ENCODE measurements at regions not wholly inside any gene's neighbourhood (a gene's known extent, or its start where the extent isn't known, plus 50 kb on each side); places are given as distances from the start of the nearest gene placed in this dataset.
A peak's percentile ranks its signal among the peaks of the same experiment; 100 is the strongest.

- DNase-seq (ENCODE audit: low read depth in 2 of 2) = no peak
These were observed 200.7 kb upstream of the PIK3C3 start for GRCh38 chr18:41754332-41754731.

DNA sequence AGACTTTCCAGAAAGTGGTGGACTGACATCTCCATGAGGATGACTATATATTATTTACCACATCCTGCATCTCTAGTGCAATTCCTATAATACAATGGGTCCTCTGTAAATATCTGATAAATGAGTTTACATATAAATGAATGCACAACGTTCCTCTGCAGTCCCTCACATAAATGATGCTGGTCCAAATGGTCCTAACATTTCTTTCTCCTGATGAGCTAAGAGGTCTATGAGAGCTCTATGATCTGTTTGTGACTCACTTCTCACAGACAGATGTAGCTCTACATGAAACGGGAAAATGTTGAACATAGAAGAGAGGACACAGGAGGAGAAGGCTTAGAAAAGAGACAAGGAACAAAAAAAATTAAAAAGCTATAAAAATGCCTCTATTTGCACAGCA lies 201.2 kb upstream of the PIK3C3 start:
- no peak for DNase-seq (ENCODE audit: low read depth in 2 of 2)

DNA sequence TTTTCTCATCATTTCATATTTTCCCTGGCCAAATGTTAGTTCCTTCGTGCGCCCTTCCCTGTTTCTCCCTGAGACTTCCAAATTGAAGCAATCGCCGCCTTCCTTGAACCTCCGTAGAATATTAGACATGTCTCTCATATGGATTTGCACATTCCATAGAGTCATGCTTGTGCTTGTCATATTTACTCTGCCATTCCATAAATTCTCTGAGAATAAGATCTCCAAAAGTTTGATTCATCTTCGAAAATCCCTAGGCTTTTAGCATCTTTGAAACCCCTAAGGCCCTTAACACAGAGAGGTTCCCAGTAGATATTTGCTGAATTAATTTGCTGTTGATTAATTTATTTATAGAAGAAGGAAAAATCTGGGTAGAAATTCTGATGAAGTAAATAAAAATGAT lies 202.2 kb upstream of the PIK3C3 start:
- no peak for DNase-seq (ENCODE audit: low read depth in 2 of 2)

GRCh38 chr18:41751652-41752051 lies 203.4 kb upstream of the PIK3C3 start:
- DNase-seq (ENCODE audit: low read depth in 2 of 2) = no peak

GRCh38 chr18:41751161-41751560 lies 203.9 kb upstream of the PIK3C3 start:
- DNase-seq (ENCODE audit: low read depth in 2 of 2) = no peak

DNA sequence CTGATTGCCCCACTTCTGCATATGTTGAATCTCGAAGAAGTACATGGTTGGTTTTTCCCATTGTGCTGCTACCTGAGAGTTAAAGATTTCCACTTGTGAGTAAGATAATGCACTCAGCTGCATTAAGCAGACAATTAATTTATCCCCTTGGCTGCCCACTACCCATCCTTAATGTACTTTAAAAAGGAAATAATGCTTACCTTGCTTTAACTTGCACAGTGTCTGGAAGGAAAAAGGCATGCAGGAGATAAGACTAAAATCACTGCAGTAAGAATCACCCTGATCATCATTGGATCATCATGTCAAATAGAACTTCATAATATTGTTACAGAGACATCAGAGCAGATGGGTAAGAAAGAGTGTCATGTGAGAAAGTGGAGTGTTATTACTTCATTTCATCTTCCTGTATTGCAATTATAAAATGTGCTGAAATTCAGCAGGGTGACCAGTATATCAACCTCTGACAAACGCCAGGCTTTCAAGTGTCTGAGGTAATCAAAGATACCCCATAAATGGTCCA lies 207.3 kb upstream of the PIK3C3 start:
- DNase-seq (ENCODE audit: low read depth in 2 of 2) = no peak

DNA sequence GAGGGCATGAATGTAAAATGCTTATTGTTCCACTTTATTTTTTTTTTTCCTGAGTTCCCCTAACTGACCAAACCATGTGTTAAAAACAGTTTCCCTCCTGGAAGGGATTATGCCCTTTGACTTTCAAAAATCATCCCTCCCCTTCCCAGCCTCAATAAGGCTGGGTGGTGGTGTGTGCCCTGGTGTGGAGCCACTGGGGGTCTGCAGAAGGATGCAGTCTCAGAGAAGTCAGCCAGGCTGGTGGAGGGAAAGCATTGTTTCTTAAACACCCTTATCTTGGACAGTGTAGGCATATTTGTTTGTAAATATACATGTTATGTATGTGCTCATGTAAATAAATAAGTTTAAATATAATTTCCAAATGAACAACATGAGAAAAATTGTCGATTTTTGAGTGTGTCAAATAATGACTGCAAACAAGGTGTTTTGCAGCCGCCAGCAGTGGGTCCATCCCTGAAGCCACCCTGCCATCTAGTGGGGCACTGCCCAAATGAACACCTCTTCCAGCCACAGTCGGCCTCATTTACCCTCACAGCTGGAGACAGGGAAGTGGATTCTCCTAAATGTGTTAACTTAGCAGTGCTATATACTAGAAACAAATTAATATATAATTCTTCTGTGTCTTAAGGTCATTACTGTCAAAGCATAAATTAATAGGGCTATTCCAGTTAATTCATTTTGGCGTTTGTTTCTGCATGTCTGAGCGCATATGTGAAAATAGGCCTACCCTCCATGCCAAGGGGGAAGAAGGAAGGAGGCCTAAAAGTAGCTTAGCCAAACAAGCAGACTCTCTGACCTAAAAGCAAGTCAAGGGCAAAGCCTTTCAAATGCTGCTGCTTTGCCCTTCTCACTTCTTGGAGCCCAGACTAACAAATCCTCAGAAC lies 209.6 kb upstream of the PIK3C3 start:
- DNase-seq (ENCODE audit: low read depth in 2 of 2) = peak in 1 of 2 donors; percentile 2

DNA sequence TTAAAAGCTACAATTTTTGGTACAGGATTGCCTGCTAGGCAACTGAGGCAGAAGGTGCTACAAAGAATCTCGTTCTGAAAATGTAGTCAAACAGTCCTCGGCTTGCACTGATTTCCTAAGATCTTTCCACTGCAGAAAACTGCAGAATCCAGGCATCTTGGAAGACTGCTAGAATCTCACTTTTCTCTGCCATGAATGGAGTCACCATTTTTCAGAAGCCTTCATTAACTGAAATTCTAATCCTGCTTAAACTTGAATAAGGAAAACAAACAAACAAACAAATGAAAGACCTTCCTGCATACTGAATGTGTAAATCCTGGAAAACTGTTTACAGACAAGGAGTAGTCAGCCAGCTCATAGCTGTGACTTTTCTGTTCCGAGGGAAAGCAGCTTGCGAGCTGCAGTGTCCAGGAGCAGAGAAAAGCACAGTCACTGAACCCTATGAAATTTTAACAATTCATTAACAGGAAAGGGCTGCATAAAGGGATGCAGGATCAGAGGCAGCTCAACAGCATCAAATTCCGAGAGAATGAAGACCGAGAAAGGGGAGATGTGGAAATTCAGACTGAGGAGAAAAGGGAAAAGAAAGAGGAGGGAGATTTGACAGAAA lies 210.5 kb upstream of the PIK3C3 start:
- no peak for DNase-seq (ENCODE audit: low read depth in 2 of 2)

DNA sequence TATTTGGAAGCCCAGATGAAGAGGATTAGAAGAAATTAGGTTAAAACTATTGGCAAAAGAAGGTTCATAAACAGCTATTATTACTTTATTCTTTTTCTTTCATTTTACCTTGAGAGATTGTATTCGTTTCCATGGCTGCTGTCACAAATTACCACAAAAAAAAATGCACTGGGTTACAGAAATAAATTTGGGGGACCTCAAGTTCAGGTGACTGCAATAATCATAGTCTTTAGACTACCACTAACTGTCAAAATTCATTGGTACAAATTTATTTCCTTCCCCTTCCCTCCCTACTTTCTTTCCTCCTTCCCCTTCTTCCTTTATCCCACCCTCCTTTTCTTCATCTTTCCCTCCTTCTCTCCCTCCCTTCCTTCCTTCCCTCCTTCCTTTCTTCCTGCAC lies 217.8 kb upstream of the PIK3C3 start:
- DNase-seq (ENCODE audit: low read depth in 2 of 2) = no peak

DNA sequence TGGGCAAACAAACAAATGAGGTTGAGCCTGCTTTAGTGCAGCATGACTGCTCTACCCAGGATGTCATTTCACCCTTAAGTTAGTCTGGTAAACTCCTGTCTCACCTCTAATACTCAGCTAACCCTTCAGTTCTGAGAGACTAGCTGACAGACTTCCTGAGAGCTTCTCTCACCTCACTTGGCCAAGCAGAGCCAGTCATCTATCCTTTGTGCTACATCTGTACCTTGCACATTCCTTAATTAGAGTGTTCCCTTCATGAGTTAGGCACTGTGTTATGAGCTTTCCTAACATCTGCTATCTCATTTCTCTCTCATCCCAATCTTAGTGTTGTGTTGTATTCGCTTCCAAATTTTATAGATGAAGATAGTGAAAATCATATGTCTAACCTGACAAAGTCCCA lies 220.1 kb upstream of the PIK3C3 start:
- DNase-seq (ENCODE audit: low read depth in 2 of 2) = no peak

DNA sequence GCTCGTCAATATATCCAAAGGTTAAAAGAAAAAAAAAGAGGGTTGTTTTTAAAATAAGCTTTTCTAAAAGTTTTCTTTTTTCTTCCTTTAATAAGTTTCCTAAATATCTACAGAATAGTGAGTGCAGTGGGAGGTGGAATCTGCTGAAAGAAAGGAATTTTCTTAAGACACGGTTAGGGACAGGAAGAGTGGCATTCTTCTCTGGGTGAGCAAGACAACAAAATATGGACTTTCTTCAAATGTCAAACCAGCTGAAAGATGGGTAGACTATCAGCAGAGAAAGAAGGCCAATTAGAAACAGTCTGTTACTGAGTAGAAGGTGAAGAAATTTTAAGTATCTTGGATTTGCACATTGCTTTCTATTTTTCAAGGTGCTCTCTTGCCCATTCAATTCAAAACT lies 222.7 kb upstream of the PIK3C3 start:
- DNase-seq (ENCODE audit: low read depth in 2 of 2) = no peak

DNA sequence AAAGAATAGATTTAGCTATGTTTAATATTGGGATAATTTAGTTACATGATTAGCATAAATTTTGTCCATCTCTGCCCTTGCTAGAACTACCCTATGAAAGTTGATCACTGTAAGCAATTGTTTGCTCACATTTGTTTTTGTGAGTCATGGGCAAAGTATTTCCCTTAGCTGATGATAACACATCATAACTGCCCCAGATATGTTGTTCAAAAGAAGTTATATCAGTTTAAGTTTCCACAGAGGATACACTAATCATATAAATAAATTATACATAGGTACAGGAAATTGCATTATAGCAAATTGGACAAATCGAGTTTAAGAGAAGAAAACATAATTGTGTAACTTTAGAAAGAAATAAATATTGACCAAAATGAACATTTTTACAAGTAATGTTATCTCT lies 223.2 kb upstream of the PIK3C3 start:
- DNase-seq (ENCODE audit: low read depth in 2 of 2) = no peak

- no peak for DNase-seq (ENCODE audit: low read depth in 2 of 2)
These were observed 230.8 kb upstream of the PIK3C3 start for GRCh38 chr18:41724195-41724594.

- no peak for DNase-seq (ENCODE audit: low read depth in 2 of 2)
These were observed 233.8 kb upstream of the PIK3C3 start for GRCh38 chr18:41721103-41721790.

DNA sequence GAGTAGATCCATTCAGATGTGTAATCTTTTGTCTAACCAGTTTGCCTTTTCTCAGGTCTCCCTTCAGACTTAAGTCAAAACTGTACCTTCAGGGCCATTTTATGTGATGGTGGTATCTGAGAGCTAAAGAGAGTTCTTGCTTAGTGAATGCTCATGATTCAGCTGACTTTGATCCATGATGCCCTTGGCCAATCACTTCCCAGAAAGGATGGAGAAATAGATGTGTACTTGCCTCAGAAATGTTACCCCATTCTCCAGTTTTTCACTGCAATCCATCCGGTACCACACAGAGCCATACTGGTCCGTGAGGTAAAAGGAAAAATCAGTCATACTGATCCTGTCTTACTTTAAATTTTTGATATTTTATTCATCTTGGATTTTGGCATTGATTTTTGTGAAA lies 234.8 kb upstream of the PIK3C3 start:
- DNase-seq (ENCODE audit: low read depth in 2 of 2) = no peak

DNA sequence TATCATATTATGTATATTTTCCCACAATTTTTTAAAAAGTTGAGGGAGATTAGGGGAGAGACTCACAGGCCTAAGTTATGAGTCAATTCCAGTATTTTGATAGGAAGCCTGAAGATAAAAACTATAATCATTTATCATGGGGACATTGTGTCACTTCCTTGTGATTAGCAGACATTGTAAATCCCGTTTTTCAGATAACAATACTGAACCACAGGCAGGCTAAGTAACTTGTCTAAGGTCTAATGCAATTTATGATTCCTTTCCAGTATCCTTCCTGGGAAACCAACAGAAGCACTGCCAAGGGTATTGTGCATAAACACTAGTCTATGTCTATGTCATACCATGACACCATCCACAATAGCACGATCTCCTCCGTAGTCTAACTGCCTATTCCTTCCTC lies 235.2 kb upstream of the PIK3C3 start:
- no peak for DNase-seq (ENCODE audit: low read depth in 2 of 2)

- DNase-seq (ENCODE audit: low read depth in 2 of 2) = no peak
These were observed 240.2 kb upstream of the PIK3C3 start for GRCh38 chr18:41714872-41715271.

DNA sequence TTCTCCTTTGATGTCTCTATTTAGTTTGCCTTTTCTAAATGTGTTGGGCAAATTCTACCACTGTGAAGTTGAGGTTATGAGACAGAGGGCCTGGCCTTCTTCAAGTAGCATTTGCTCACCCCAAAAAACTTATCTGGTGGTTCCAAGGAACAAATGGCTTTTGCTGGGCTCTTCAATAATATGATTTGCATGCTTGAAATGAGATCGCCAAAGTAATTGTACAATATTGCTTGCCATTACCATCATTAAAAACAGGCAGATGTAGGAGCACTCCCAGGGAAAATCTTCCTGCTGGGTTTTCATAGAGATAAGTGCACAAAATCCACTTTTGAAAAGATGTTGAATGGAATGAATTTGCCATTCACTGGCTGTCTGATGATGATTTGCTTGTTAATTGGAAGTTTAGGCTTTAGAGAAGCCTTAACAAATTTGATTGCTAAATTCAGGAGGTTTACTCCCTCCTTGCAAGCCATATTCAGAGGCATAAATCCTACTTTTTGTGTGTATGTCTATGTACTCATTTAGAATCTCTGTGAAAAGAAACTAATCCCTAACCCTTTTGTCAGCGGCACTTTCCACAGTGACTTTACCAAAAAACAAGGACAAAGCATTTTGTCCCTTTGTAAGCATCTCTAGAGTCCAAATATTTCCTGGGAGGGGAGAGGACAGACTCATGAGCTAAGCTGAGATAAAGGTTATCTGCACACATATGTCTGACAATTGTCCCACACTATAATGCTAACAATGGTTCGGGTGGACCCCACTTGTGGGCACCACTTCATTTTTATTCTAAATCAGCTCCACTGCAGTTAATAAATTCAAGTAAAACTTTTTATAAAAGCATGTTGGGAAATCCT lies 240.8 kb upstream of the PIK3C3 start:
- no peak for DNase-seq (ENCODE audit: low read depth in 2 of 2)

GRCh38 chr18:41706301-41706700 lies 248.7 kb upstream of the PIK3C3 start:
- no peak for DNase-seq (ENCODE audit: low read depth in 2 of 2)

DNA sequence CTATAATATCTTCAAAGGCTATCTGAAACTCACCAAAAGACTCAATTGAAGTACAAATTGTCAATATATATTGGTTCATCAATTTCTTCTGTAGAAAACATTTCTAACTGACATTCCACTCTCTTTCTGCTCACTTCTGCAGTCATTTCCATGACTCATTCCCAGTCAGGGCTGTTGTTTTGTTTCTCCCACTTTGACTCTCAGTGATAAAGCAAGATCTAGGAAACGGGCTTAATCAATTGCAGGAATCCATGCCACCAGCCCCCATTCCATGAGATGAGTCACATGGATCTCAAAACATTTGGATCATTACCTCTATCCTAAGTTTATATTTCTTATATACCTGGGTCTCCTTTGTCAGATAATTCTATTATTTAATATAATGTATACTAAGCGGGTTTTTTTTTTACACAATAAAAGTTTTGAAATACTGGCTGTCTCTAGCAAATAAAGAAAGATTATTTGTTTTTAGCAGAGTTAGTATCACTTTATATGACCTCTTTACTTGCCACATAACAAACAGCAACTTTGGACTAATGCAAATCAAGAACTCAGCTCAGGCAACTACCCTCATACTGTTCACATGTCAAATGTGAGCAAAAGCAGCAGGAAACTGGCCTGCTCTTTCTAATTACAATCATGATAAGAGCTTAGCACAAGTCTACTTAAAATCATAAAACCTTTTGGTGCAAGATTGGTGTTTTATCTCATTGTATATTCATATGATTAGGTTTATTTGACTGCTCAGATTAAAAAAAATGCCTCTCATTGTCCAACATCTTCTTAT lies 251.1 kb upstream of the PIK3C3 start:
- DNase-seq (ENCODE audit: low read depth in 2 of 2) = no peak

GRCh38 chr18:41700416-41700815 lies 254.6 kb upstream of the PIK3C3 start:
- DNase-seq (ENCODE audit: low read depth in 2 of 2) = no peak

Measured in stimulated activated CD4-positive, alpha-beta T cell treated with anti-CD3 and anti-CD28 coated beads, Interleukin-4, amount 100 ng/mL, for 48 hours (primary cell).